ENCODE measurements at regions not wholly inside any gene's neighbourhood (a gene's known extent, or its start where the extent isn't known, plus 50 kb on each side); places are given as distances from the start of the nearest gene placed in this dataset.
"Not testable (repeated sequence)": the region's sequence is repeated elsewhere in the genome, so short reads cannot be mapped to it uniquely, and the experiment has no call there.

- DNase-seq, result no peak
These were observed 885.9 kb downstream of the CDH8 start for GRCh38 chr16:61150351-61150750.

- DNase-seq, result no peak
These were observed 886.5 kb downstream of the CDH8 start for GRCh38 chr16:61149709-61150108.

GRCh38 chr16:61148930-61149329 lies 887.3 kb downstream of the CDH8 start:
- DNase-seq, result no peak

DNA sequence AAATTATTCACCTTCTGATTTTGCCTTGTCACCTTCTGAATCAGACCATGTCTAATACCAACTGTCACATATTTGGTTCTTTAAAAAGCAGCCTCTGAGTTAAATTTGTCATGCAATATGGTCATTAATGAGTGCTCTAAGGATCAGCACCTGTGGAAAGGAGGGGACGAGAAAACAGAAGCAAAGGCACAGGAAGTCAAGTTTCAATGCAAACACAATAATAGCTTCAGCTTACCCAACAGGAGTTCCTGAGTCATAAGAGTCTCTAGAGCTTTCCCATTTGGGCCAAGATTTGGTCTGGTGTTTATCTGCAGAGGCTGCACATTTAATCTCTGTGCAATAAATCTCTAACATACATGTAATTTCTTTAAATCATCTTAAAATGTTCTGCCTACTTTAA lies 889.8 kb downstream of the CDH8 start:
- DNase-seq, result no peak

DNA sequence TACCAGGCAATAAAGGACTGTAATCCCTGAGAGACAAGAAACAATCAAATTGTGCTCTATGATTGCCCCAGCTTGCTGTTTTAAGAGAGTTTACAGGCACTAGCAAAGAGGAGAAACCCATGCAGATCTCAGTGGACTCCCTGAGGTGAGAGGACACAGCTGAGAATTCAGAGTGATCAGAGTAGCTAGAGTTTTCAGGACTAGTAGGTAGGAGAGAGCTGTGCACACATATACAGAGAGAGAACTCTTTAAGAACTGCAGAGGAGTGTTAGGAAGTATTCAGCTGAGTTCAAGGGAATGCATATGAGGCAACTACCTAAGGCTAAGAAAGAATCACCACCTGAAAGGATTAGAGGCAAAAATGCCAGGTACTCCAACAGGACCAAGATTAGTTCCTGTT lies 904.8 kb downstream of the CDH8 start:
- no peak for DNase-seq

DNA sequence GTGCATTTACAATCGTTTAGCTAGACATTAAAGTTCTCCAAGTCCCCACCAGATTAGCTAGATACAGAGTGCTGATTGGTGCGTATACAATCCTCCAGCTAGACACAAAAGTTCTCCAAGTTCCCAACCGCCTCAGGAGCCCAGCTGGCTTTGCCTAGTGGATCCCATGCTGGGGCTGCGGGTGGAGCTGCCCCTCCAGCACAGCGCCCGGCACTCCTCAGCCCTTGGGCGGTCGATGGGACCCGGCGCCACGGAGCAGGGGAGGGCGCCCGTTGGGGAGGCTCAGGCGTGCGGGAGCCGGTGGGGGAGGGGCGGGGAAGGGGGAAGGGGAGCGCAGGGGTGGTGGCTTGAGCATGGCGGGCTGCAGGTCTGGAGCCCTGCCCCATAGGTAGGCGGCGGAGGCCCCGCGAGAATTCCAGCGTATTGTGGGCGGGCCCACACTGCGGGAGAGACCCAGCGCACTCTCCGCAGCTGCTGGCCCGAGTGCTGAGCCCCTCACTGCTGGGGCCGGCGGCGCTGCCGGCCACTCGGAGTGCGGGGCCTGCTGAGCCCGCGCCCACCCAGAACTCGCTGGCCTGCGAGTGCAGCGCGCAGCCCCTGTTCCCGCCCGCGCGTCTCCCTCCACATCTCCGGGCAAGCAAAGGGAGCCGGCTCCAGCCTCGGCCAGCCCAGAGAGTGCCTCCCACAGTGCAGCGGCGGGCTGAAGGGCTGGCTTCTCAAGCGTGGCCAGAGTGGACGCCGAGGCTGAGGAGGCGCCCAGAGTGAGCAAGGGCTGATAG lies 907.5 kb downstream of the CDH8 start:
- DNase-seq, result no peak

DNA sequence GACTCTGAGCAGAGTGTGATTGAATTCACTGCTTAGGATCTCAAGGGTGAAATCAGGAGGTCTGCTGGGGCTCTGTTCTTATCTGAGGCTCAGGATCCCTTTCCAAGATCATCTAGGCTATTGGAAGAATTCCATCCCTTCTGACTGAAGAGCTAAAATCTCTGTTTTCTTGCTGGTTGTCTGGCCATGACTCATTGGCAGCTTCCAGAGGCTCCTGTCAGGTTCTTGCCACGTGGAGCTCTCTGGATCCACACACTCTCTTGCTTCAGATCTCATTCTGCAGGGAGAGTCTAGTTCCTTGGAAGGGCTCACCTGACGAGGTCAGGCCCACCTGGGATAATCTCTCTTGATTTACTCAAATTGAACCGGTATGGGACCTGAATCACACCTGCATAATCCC lies 930.7 kb downstream of the CDH8 start:
- no peak for DNase-seq

GRCh38 chr16:61098505-61098904 lies 937.7 kb downstream of the CDH8 start:
- no peak for DNase-seq

DNA sequence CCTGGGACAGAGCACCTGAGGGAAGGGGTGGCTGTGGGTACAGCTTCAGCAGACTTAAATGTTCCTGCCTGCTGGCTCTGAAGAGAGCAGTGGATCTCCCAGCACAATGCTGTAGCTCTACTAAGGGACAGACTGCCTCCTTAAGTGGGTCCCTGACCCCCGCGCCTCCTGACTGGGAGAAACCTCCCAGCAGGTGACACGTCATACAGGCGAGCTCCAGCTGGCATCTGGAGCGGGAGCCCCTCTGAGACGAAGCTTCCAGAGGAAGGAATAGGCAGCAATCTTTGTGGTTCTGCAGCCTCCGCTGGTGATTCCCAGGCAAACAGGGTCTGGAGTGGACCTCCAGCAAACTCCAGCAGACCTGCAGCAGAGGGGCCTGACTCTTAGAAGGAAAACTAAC lies 944.9 kb downstream of the CDH8 start:
- DNase-seq, result not testable (repeated sequence)

DNA sequence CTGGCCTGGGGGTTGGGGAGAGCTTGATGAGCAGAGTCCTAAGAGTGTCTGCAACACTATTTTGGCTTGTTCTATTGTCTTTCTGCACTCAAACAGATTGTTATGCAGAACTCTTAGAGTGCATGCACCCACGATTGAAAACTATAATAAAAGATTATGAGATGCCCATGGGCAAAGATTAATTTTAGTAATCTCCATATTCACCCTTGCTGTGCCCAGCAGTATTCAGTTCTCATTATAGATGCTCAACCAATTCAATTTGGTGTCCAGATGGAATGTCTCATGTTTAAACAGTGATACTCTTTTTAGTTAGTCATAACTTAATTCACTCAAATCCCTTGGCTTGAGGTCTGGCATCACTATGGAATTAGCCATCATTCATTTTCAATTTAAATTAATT lies 952.5 kb downstream of the CDH8 start:
- DNase-seq, result no peak

DNA sequence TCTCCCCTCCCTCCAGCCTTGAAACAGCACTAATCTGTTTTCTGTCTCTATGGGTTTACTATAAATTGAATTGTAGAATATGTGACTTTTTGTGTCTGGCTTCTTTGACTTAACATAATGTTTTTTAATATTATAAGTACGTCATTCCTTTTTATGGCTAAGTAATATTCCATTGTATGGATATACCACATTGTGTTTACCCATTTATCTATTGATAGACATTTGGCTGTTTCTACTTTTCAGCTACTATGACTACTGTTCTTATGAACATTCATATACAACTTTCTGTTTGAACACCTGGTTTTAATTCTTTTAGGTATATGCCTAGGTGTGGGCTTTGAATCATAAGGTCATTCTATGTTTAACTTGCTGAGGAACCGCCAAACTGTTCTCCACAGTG lies 961.9 kb downstream of the CDH8 start:
- no peak for DNase-seq

- DNase-seq, result no peak
These were observed 978.6 kb downstream of the CDH8 start for GRCh38 chr16:61057635-61058034.

DNA sequence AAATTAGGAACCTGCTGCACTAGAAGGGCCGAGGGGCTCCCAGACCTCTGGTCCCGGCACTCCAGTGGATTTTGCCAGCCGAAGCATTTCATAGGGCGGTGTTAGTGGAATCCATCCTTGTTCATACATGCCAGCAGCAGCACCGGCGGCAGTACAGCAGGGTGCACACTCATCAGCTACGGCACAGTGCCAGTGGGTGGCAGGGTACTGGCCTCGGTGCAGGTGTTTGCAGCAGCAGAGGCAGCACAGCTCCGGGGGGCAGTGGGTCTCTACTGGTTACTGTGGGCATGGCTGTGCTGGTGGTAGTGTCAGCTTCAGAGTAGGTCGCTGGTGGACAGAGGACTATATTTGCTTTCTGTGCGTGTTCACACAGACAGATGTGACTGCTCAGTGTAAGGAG lies 985.7 kb downstream of the CDH8 start:
- DNase-seq, result no peak

- no peak for DNase-seq
These were observed 990.3 kb downstream of the CDH8 start for GRCh38 chr16:61045931-61046330.

DNA sequence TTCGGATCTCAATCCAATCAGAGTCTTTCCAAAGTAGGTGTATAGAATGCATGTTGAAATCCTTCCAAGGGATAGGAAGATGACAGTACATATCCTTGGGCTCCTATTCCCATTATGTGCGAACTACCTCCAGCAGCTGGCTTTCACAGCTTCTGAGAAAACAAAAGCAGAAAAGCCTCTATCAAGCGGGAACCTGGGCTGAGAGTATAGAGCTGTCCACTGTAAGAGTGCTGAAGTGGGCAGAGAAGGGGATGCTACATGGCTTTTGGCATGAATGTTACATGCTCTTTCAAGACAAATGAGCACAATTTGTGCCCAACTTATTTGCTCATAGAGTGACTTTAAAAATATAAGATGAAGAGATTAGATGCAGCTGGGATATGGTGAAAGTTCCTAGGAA lies 993.5 kb downstream of the CDH8 start:
- DNase-seq, result no peak

DNA sequence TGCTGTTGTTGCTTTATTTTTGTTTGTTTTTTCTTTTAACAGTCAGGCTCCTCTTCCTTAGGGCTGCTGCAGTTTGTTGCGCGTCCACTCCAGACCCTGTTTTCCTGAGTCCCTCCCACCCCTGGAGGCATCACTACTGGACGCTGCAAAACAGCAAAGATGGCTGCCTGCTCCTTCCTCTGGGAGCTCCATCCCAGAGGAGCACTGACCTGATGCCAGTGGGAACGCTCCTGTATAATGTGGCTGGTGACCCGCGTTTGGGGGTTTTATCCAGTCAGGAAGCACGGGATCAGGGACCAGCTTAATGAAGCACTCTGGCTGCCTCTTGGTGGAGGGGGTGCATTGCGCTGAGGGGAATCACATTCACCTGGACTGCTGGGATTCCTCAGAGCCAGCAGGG lies 1005.6 kb downstream of the CDH8 start:
- no peak for DNase-seq

DNA sequence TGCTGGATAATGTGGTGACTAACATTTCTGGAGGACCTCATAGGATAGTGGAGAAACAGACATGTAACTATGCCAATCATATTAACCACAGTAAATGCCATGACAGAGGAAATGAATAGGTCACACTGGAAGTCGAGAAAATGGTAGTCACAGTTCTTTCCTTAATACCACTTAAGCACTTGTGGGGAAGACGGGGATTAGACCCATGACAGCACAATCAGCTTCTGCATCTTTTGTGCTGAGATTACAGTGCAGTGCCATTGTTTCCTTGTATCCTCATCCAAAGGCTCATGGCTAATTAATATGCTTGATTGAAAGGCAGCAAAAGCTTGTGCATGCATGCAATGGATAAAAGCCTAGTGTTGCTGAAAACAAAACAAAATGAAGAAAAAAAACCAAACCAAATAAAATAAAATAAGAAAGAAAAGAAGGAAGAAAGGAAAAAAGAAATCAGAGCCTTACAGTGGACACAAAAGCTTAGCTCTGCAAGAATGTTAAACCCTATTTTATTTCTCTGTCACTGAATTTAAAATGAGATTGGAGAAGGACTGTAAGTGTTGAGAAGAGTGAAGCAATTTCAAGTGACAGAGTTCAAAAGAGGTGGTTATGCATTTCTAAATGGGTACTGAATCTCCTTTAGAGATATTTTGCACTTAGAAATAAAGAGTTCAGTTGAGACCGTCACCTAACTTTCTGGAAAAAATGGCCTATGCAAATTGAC lies 1011.9 kb downstream of the CDH8 start:
- DNase-seq, result no peak

DNA sequence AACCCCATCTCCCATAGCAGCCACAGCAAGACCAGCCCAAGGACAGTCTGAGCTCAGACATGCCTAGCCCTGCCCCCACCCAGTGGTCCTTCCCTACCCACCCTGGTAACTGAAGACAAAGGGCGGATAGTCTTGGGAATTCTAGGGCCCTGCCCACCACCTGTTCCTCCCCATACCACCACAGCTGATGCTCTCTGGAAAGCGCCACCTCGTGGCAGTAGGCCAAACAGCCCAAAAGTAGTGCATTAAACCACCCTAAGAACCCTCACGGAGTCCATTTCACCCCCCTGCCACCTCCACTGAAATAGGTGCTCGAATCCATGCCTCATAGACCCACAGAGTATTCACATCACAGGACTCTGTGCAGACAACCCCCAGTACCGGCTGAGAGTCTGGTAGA lies 1021.4 kb downstream of the CDH8 start:
- DNase-seq, result no peak

GRCh38 chr16:61007694-61008093 lies 1028.5 kb downstream of the CDH8 start:
- DNase-seq, result no peak

GRCh38 chr16:61005952-61006351 lies 1030.3 kb downstream of the CDH8 start:
- no peak for DNase-seq

GRCh38 chr16:61002479-61003204 lies 1033.6 kb downstream of the CDH8 start:
- no peak for DNase-seq

DNA sequence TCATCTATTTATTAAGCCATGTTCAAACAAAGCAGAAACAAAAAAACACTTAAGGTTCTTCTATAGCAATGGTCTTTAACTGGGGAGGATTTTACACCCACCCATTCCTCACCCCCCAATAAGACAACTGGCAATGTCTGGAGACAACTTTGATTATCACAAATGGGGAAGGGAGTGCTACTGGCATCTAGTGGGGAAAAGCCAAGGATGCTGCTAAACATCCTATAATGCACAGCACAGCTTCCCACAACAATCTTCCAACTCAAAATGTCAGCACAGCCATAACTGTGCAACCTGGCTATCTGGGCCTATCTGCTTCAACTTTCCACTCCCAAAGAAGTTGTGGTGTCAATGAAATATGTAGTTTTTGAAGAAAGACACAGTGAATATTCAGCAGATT lies 1044.4 kb downstream of the CDH8 start:
- DNase-seq, result no peak

DNA sequence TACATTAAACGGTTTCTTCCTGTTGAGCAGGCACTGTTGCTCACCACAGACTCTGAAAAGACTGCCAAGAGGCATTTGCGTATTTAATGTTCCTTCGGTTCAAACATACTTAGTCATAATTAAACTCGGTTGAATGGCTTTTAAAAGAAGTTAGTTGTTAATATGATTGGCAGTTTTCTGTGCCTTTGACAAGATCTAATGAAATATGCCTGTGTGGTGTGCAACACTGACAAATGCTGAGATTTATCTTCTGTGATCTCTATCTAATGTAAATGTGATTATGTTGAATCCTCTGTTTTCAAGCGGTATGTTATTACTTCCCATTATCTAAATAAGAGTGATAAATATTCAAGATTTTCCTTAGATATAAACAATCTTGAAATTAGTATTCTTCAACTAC lies 1046.6 kb downstream of the CDH8 start:
- no peak for DNase-seq

GRCh38 chr16:60979119-60979518 lies 1057.1 kb downstream of the CDH8 start:
- DNase-seq, result no peak

Data from activated CD4-positive, alpha-beta T cell treated with anti-CD3 and anti-CD28 coated beads for 4 hours (primary cell).